ENCODE measurements at regions not wholly inside any gene's neighbourhood (a gene's known extent, or its start where the extent isn't known, plus 50 kb on each side); places are given as distances from the start of the nearest gene placed in this dataset.

DNA sequence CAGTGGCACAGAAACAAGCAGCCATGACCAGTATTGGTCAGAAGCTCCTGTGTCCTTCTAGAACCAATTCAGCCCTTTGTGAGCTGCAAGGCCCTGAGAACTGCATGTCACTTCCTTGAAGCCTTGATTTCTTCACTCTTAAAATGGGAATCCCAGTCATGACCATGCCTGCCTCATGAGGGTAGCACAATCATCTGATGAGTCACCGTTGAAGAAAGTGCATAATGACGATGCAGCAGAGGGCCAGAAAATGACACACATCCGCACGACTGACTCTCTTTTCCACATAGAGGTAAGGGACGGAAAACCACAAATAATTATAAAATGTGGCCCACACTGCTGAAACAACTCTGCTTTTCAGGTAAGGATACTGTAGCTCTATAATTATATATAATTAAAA lies 777.4 kb downstream of the BCL11B start:
- no peak for DNase-seq
- TF ChIP-seq GATA1 (IDR thresholded peaks at IDR 0.05; ENCODE audit: low read depth, low read length) (no peak), POLR2A (IDR thresholded peaks at IDR 0.05; ENCODE audit: low read length) (no peak)

DNA sequence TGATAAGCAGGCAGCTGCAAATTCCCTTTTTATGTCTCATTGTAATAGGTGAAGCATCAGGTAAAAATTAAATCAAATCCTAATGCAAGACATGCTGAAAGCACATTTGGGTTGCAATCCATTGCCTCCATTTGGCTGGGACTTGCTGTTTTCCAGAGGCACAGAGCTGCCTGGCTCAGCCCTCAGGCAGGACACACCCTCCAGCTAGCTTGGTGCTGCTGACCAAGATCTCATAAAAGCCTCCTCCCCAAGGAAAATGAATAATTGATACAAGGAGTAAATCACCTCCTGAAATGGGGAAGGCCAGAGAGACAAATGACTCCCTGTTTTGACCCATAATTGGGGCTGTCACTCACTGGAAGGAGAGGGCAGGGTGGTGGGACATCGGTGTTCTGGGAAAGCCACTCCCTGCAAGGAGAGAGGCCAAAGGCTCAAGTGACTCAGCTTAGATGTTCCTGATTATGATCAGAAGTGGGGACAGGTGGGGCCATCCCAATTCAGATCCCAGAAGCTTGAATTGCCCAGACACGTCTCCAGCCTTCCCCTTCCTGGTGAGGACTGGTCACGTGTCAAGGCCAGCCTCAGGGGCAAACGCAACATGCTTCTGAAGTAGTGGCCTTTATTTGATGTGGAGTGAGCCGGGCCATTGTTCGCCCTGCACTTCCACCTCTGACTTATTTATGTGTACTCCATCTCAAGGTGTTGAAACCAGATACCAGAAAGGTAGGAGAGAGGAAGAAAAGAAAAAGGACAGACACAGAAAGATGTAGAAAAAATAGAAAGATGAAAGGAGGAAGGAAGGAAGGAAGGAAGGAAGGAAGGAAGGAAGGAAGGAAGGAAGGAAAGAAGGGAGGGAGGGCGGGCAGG lies 773.7 kb downstream of the BCL11B start:
- DNase-seq, result no peak
- no peak for TF ChIP-seq GATA1 (IDR thresholded peaks at IDR 0.05; ENCODE audit: low read depth, low read length)
- no peak for TF ChIP-seq POLR2A (IDR thresholded peaks at IDR 0.05; ENCODE audit: low read length)

DNA sequence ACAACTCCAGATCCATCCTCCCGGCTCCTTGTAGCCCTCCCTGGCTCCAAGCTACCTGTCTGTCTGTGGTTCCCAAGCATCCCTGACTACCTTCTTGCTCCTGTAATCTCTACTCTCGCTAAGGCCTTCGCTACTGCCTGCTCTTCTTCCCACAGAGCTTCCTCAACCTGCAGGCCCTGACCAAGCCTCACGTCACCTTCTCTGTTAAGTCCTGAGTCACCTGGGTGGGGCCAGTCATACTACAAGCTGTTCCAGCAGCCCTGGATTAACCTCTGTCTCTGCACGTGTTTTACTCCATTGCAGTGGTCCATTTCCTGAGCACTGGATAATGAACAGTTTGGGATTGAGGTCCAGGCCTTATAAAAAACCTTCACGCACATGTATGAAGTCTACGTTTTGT lies 770.7 kb downstream of the BCL11B start:
- no peak for TF ChIP-seq POLR2A (IDR thresholded peaks at IDR 0.05; ENCODE audit: low read length)
- TF ChIP-seq GATA1 (IDR thresholded peaks at IDR 0.05; ENCODE audit: low read depth, low read length), result no peak
- no peak for DNase-seq

DNA sequence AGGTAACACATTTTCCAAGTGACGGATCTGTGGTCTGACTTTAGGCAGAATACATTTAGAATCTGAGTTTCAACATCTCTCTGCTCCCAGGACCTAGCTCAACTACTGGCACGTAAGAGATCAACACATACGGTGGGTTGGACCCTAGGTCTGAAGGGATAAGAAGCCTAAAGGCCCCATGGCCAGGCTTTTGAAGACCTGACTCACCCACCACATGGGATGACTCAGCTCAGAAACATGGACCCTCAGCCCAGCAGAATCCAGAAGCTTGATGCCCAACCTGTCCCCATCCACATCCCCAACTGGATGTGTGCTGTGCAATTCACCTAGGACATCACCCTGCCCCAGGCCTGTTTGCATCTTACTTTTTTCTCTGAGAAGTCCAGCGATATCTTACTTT lies 770.2 kb downstream of the BCL11B start:
- DNase-seq, result no peak
- TF ChIP-seq GATA1 (IDR thresholded peaks at IDR 0.05; ENCODE audit: low read depth, low read length) (no peak), POLR2A (IDR thresholded peaks at IDR 0.05; ENCODE audit: low read length) (no peak)

DNA sequence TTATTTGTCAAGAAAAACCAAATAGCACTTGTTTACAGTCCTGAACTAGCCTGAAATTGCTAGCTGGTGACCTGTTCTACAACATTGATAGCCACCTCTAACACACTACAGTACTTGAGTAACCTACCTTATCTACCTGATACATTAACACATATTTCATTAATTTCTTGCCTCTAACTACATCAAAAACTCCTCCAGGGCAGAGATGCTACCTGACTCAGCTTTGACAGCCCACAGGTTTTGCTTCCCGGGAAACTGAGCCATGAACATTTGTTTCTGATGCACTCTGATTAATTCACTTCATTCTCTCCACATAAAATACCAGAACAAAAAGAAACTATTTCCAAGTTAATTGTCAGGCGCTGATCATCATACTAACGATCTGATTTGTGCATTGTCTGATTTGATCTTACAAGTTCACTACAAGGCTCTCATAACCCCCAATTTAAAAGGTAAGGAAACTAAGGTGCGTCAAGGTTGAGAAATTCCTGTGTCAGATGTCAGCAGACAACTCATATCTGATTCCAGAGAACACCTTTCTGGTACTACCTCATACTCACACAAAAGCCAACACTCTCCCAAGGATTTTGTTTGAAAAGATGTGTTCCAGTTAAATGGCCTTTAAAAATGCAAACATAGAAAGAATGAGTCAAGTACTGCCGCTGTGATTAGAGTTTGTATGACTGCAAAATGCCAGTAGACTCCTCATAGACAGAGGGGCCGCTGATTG lies 768.7 kb downstream of the BCL11B start:
- DNase-seq, result no peak
- no peak for TF ChIP-seq POLR2A (IDR thresholded peaks at IDR 0.05; ENCODE audit: low read length)
- no peak for TF ChIP-seq GATA1 (IDR thresholded peaks at IDR 0.05; ENCODE audit: low read depth, low read length)

DNA sequence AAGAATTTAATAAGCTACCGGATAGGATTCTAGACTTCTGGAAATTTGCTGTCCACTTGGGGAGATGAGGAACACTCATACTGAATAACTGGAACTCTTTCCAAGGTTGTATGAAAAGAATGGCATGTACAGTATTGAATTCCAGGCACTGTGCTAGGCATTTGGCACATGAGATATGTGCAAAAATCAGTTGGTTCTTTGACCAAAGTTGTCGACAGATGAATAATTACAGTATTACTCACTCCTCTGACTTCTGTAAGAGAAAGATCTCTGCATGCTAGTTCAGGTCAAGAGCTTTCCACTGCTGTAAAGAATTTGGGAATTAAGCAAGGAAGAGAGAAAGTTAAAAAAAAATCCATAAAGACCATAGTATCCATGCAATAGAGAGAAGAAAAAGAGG lies 764.7 kb downstream of the BCL11B start:
- DNase-seq, result no peak
- TF ChIP-seq GATA1 (IDR thresholded peaks at IDR 0.05; ENCODE audit: low read depth, low read length) (no peak), POLR2A (IDR thresholded peaks at IDR 0.05; ENCODE audit: low read length) (no peak)

DNA sequence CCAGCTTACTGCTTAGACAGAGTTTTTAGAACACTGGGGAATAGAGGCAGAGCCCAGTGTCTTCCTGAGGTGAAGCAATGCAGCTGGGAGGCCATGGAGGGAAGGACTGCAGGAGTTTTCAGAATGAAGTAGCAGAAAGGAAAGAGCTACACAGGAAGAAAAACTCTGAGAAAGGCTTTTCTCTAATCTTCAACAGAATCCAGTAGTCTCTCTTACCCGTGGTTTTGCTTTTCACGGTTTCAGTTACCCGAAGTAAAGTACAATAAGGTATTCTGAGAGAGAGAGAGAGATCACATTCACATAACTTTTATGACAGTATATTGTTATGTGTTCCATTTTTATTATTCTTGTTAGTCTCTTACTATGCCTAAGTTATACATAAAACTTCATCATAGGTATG lies 761.6 kb downstream of the BCL11B start:
- no peak for TF ChIP-seq POLR2A (IDR thresholded peaks at IDR 0.05; ENCODE audit: low read length)
- TF ChIP-seq GATA1 (IDR thresholded peaks at IDR 0.05; ENCODE audit: low read depth, low read length), result no peak
- no peak for DNase-seq

DNA sequence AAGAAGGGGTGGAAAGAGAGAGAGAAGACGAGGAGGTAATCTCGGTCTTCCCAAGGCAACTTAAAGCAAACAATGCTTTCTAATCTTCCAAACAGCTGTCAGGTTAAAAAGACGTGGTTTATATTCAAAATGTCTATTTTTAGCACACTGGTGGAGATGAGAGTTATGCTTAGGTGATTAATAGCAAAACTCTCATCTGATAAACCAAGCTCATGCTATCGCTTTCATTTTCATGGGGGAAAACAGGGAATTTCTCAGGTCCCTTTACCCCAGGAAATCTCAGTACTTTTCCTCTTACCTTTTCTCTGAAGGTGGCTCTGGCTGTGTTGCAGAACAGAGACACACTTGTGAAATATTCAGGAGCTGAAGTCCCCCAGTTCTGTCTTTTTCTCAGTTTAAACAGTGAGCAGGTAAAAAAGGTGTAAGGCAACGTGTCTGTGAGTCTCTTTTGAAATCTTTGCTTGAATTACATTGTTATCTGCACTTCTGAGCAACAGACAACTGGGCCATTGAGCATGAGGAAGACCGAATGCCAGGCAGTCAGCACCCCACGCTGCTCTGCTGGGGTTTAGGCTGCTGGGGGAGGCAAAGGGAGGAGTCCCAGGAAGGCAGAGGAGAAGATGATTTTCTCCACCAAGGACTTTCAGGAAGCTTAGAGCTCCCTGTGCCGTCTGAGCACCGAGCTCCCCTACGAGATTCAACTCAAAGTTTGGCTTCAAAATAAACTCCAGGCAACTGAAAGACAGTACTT lies 759.3 kb downstream of the BCL11B start:
- DNase-seq, result no peak

DNA sequence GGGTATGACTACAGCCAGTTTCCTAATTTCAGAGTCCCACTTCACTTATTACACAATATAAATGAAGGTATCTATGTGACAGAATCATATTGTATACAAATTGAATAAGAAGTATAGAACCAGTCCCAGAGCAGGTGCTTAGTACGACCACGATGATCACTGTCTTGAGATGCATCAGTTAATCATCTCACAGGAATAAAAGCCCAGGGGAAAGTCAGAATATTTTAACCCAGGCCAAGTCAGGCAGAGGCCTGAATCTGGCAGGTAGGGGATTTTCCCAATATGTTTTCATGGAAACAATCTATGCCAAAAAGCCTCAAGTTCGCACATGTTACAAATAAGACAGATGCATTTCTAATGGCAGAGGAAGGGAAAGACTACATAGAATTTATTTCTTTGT lies 758.4 kb downstream of the BCL11B start:
- TF ChIP-seq GATA1 (IDR thresholded peaks at IDR 0.05; ENCODE audit: low read depth, low read length) (no peak), POLR2A (IDR thresholded peaks at IDR 0.05; ENCODE audit: low read length) (no peak)
- no peak for DNase-seq

More for the DNA sequence above, 759.3 kb downstream of the BCL11B start:
- TF ChIP-seq POLR2A (IDR thresholded peaks at IDR 0.05; ENCODE audit: low read length) (no peak), GATA1 (IDR thresholded peaks at IDR 0.05; ENCODE audit: low read depth, low read length) (no peak)

DNA sequence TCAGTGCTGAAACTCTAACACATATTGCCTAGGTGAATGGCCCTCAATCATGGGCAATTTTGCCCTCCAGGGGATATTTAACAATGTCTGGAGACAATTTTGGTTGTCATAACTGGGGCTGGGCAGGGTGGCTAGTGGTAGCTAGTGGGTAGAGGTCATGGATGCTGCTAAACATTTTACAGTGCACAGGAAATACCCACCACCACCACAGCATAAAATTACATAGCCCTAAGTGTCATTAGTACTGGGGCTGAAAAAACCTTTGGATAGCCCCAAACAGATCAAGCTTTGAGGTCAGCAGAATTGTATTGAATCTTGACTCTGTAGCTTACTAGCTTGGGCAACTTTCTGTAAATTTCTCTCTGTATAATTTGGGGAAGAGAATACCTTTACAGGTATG lies 758.0 kb downstream of the BCL11B start:
- no peak for TF ChIP-seq POLR2A (IDR thresholded peaks at IDR 0.05; ENCODE audit: low read length)
- no peak for TF ChIP-seq GATA1 (IDR thresholded peaks at IDR 0.05; ENCODE audit: low read depth, low read length)
- no peak for DNase-seq

DNA sequence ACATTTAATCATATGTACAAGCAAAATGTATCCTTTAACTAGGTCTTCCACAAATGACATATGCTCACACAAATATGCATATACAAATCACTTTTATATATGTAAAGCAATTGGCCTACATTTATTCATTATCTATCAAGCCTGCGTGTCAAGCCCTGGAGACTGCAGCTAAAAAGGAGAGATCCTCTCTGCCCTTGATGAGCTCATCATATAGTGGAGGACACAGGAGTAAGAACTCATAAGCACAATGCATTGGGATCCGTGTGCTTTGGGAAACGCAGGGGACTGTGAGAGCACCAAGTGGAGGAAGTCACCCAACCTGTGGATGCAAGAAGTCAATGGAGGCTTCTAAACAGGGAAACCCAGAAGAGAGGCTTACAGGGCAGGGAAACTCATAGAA lies 735.7 kb downstream of the BCL11B start:
- no peak for DNase-seq
- no peak for TF ChIP-seq POLR2A (IDR thresholded peaks at IDR 0.05; ENCODE audit: low read length)
- TF ChIP-seq GATA1 (IDR thresholded peaks at IDR 0.05; ENCODE audit: low read depth, low read length), result no peak

DNA sequence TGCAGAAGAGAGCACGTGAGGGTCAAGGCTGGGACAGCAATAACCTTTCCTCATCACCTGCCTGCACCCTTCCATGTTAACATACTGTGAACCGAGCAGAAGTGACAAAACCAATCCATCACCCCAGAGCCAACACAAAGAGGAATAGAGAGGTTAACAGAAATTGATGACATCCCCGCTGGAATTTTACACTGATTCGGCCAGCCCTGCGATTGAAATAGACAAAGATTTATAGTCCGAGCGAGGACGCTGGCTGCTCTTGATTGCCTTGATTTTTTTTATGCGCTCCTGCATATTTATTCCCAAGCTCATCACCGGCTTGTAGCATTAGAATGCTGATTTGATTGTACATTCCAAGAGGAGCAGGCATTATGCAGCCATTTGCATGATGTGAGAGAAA lies 729.7 kb downstream of the BCL11B start:
- TF ChIP-seq POLR2A (IDR thresholded peaks at IDR 0.05; ENCODE audit: low read length) (no peak), GATA1 (IDR thresholded peaks at IDR 0.05; ENCODE audit: low read depth, low read length) (no peak)

DNA sequence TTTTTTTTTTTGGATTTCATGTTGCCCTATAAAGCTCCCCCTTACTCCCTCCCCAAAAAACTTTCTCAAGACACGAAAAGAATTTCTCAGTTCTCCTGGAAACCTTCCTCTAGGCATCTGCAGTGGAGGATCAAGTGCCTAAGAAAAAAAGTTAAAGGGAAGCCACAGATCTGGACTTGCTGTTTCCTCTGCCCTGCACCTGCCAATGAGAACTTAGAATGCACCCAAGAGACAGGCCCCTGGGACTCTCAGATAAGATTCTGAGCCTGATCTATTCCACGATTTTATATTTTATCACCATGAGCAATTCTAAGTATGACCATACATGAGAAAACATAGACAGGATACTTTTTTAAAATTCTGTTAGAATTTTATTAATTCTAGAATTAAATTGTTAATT lies 728.9 kb downstream of the BCL11B start:
- no peak for DNase-seq
- TF ChIP-seq POLR2A (IDR thresholded peaks at IDR 0.05; ENCODE audit: low read length), result no peak
- no peak for TF ChIP-seq GATA1 (IDR thresholded peaks at IDR 0.05; ENCODE audit: low read depth, low read length)

More for the DNA sequence above, 729.7 kb downstream of the BCL11B start:
- no peak for DNase-seq

DNA sequence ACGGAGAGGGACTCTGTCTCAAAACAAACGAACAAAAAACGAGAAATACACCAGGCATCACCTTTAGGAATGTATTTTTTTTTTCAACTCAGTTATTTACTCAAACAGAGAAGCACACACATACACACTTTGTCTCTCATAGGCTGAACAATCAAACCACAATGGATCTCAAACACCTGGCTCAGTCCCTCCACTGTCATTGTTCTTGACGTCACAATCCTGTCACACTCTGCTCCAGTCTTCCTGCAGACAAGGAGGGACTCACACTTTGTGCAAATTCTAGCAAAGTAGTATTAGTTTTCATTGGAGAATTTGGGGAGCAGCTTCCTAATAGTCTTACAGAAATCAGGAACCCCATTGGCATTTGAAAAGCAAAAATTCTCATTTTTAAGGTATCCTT lies 727.8 kb downstream of the BCL11B start:
- DNase-seq, result no peak
- no peak for TF ChIP-seq GATA1 (IDR thresholded peaks at IDR 0.05; ENCODE audit: low read depth, low read length)

Data from erythroblast (primary cell).